ENCODE measurements at regions not wholly inside any gene's neighbourhood (a gene's known extent, or its start where the extent isn't known, plus 50 kb on each side); places are given as distances from the start of the nearest gene placed in this dataset.
A peak's percentile ranks its signal among the peaks of the same experiment; 100 is the strongest.

GRCh38 chr4:17315459-17315858 is 196.4 kb downstream of the QDPR start:
- H2AK5ac ChIP-seq (ENCODE audit: low read length, severe bottlenecking): no peak overlapping the region
- no peaks in the 10 kb centered on the region for H3K4me1 ChIP-seq (ENCODE audit: control insufficient read depth, insufficient read depth, low read depth, low read length)
- no peak overlapping the region for H3K4ac ChIP-seq (ENCODE audit: low read depth in 1 of 2, low read length in 2 of 2)

GRCh38 chr4:17313194-17313593 is 198.7 kb downstream of the QDPR start:
- Histone ChIP-seq H2AFZ (ENCODE audit: low read depth, low read length) (no peak overlapping the region), H3K4ac (ENCODE audit: low read depth in 1 of 2, low read length in 2 of 2) (no peak overlapping the region), H2BK12ac (ENCODE audit: low read length in 2 of 2) (no peak overlapping the region), H3K79me1 (replicated peaks; ENCODE audit: low read length, poor library complexity, severe bottlenecking) (no peaks in the 10 kb centered on the region), H3K4me3 (ENCODE audit: insufficient read depth in 1 of 2, low read depth in 1 of 2, low read length in 2 of 2) (no peak overlapping the region), H2BK5ac (ENCODE audit: low read depth, low read length, poor library complexity, severe bottlenecking) (no peak overlapping the region), H3K14ac (ENCODE audit: low read length in 2 of 2) (no peak overlapping the region), H3K9ac (ENCODE audit: low read length) (no peak overlapping the region), H3K23ac (ENCODE audit: low read length in 2 of 2) (no peak overlapping the region), H3K4me2 (ENCODE audit: low read length, poor library complexity, severe bottlenecking) (no peak overlapping the region), H3K18ac (ENCODE audit: low read depth in 1 of 2, low read length in 2 of 2) (no peak overlapping the region), H3K27ac (ENCODE audit: low read length, poor library complexity, severe bottlenecking) (no peak overlapping the region), H2AK5ac (ENCODE audit: low read length, severe bottlenecking) (no peak overlapping the region), H4K91ac (ENCODE audit: low read length) (no peak overlapping the region), H3K27me3 (ENCODE audit: control insufficient read depth in 1 of 2, insufficient read depth in 1 of 2, low read length in 2 of 2) (no peaks in the 10 kb centered on the region), H4K8ac (ENCODE audit: low read length) (no peak overlapping the region), H2BK120ac (ENCODE audit: low read depth, low read length) (no peak overlapping the region), H3K9me3 (ENCODE audit: control insufficient read depth, low read length) (peaks cover 1% of the 10 kb centered on the region), H2BK15ac (ENCODE audit: low read depth, poor library complexity, severe bottlenecking) (no peak overlapping the region), H3K4me1 (ENCODE audit: control insufficient read depth, insufficient read depth, low read depth, low read length) (no peaks in the 10 kb centered on the region), H3K36me3 (ENCODE audit: control insufficient read depth in 1 of 2, insufficient read depth in 2 of 2, low read depth in 1 of 2, low read length in 2 of 2) (no peaks in the 10 kb centered on the region)
- WGBS: 92% methylated on average over 1 of the region's 2 CpGs
- DNase-seq: no peak

More at GRCh38 chr4:17315459-17315858, 196.4 kb downstream of the QDPR start:
- Histone ChIP-seq H3K23ac (ENCODE audit: low read length in 2 of 2) (no peak overlapping the region), H3K9ac (ENCODE audit: low read length) (no peak overlapping the region), H4K91ac (ENCODE audit: low read length) (no peak overlapping the region), H3K18ac (ENCODE audit: low read depth in 1 of 2, low read length in 2 of 2) (no peak overlapping the region), H2BK12ac (ENCODE audit: low read length in 2 of 2) (no peak overlapping the region), H3K14ac (ENCODE audit: low read length in 2 of 2) (no peak overlapping the region), H4K8ac (ENCODE audit: low read length) (no peak overlapping the region), H2BK120ac (ENCODE audit: low read depth, low read length) (no peak overlapping the region), H3K4me3 (ENCODE audit: insufficient read depth in 1 of 2, low read depth in 1 of 2, low read length in 2 of 2) (no peak overlapping the region), H3K27ac (ENCODE audit: low read length, poor library complexity, severe bottlenecking) (no peak overlapping the region), H3K4me2 (ENCODE audit: low read length, poor library complexity, severe bottlenecking) (no peak overlapping the region), H3K36me3 (ENCODE audit: control insufficient read depth in 1 of 2, insufficient read depth in 2 of 2, low read depth in 1 of 2, low read length in 2 of 2) (no peaks in the 10 kb centered on the region), H3K79me1 (replicated peaks; ENCODE audit: low read length, poor library complexity, severe bottlenecking) (no peaks in the 10 kb centered on the region), H2BK15ac (ENCODE audit: low read depth, poor library complexity, severe bottlenecking) (no peak overlapping the region), H3K27me3 (ENCODE audit: control insufficient read depth in 1 of 2, insufficient read depth in 1 of 2, low read length in 2 of 2) (no peaks in the 10 kb centered on the region), H3K9me3 (ENCODE audit: control insufficient read depth, low read length) (peaks cover 21% of the 10 kb centered on the region), H2BK5ac (ENCODE audit: low read depth, low read length, poor library complexity, severe bottlenecking) (no peak overlapping the region), H2AFZ (ENCODE audit: low read depth, low read length) (no peak overlapping the region)
- DNase-seq: no peak

GRCh38 chr4:17310269-17310652 is 201.6 kb downstream of the QDPR start:
- no peaks in the 10 kb centered on the region for H3K4me1 ChIP-seq (ENCODE audit: control insufficient read depth, insufficient read depth, low read depth, low read length)
- WGBS: 14% methylated on average over 1 of the region's 1 CpG
- H3K4me2 ChIP-seq (ENCODE audit: low read length, poor library complexity, severe bottlenecking): no peak overlapping the region
- no peaks in the 10 kb centered on the region for H3K36me3 ChIP-seq (ENCODE audit: control insufficient read depth in 1 of 2, insufficient read depth in 2 of 2, low read depth in 1 of 2, low read length in 2 of 2)
- H3K23ac ChIP-seq (ENCODE audit: low read length in 2 of 2): no peak overlapping the region
- no peaks in the 10 kb centered on the region for H3K79me1 ChIP-seq (replicated peaks; ENCODE audit: low read length, poor library complexity, severe bottlenecking)
- no peak overlapping the region for H3K4me3 ChIP-seq (ENCODE audit: insufficient read depth in 1 of 2, low read depth in 1 of 2, low read length in 2 of 2)
- H2BK120ac ChIP-seq (ENCODE audit: low read depth, low read length): no peak overlapping the region
- H3K9ac ChIP-seq (ENCODE audit: low read length): peak overlapping the region; percentile 48
- no peak overlapping the region for H2BK5ac ChIP-seq (ENCODE audit: low read depth, low read length, poor library complexity, severe bottlenecking)
- H3K18ac ChIP-seq (ENCODE audit: low read depth in 1 of 2, low read length in 2 of 2): no peak overlapping the region
- H3K14ac ChIP-seq (ENCODE audit: low read length in 2 of 2): no peak overlapping the region
- H4K91ac ChIP-seq (ENCODE audit: low read length): no peak overlapping the region
- H4K8ac ChIP-seq (ENCODE audit: low read length): no peak overlapping the region
- no peak overlapping the region for H2BK12ac ChIP-seq (ENCODE audit: low read length in 2 of 2)
- no peak overlapping the region for H2AK5ac ChIP-seq (ENCODE audit: low read length, severe bottlenecking)
- no peak overlapping the region for H2BK15ac ChIP-seq (ENCODE audit: low read depth, poor library complexity, severe bottlenecking)
- H3K27me3 ChIP-seq (ENCODE audit: control insufficient read depth in 1 of 2, insufficient read depth in 1 of 2, low read length in 2 of 2): no peaks in the 10 kb centered on the region
- no peak overlapping the region for H3K27ac ChIP-seq (ENCODE audit: low read length, poor library complexity, severe bottlenecking)
- DNase-seq: no peak
- H2AFZ ChIP-seq (ENCODE audit: low read depth, low read length): no peak overlapping the region
- H3K9me3 ChIP-seq (ENCODE audit: control insufficient read depth, low read length): peaks cover 3% of the 10 kb centered on the region
- H3K4ac ChIP-seq (ENCODE audit: low read depth in 1 of 2, low read length in 2 of 2): no peak overlapping the region

DNA sequence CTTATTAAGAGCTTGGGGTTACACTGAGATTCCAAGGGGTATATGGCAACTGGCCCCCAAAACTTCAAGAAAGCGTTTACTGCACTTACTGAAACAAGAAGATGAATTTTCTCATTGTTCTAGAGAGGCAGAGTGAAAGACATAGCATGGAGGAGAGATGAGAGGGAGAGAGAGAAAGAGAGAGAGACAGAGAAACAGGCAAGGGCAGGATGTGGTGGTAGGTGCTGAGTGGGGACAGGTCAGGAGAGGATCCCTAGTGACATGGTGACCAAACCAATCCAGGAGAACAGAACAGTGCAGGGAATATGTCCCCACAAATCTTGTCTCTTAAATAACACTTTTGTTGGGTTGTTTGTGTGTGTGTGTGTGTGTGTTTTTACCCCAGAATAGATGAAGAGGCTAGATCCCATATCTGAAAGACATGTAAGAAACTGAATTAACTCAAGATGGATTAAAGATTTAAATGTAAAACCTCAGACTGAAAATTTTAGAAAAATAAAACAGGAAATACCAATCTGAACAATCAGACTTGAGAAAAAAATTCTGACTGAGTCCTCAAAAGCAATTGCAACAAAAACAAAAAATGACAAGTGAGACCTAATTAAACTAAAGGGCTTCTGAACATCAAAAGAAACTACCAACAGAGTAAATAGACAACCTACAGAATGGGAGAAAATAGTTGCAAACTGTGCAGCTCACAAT is 202.2 kb downstream of the QDPR start:
- H3K36me3 ChIP-seq (ENCODE audit: control insufficient read depth in 1 of 2, insufficient read depth in 2 of 2, low read depth in 1 of 2, low read length in 2 of 2): no peaks in the 10 kb centered on the region
- peak overlapping the region; percentile 84 for H4K8ac ChIP-seq (ENCODE audit: low read length)
- H3K14ac ChIP-seq (ENCODE audit: low read length in 2 of 2): no peak overlapping the region
- H3K23ac ChIP-seq (ENCODE audit: low read length in 2 of 2): no peak overlapping the region
- H3K4me1 ChIP-seq (ENCODE audit: control insufficient read depth, insufficient read depth, low read depth, low read length): no peaks in the 10 kb centered on the region
- H3K4ac ChIP-seq (ENCODE audit: low read depth in 1 of 2, low read length in 2 of 2): no peak overlapping the region
- no peak overlapping the region for H2BK12ac ChIP-seq (ENCODE audit: low read length in 2 of 2)
- no peak overlapping the region for H2BK15ac ChIP-seq (ENCODE audit: low read depth, poor library complexity, severe bottlenecking)
- H3K79me1 ChIP-seq (replicated peaks; ENCODE audit: low read length, poor library complexity, severe bottlenecking): no peaks in the 10 kb centered on the region
- H3K4me3 ChIP-seq (ENCODE audit: insufficient read depth in 1 of 2, low read depth in 1 of 2, low read length in 2 of 2): no peak overlapping the region
- no peak overlapping the region for H2AK5ac ChIP-seq (ENCODE audit: low read length, severe bottlenecking)
- no peak overlapping the region for H4K91ac ChIP-seq (ENCODE audit: low read length)
- 100% methylated on average over 1 of the region's 1 CpG for WGBS
- no peak overlapping the region for H3K4me2 ChIP-seq (ENCODE audit: low read length, poor library complexity, severe bottlenecking)
- H2AFZ ChIP-seq (ENCODE audit: low read depth, low read length): no peak overlapping the region
- no peak overlapping the region for H3K27ac ChIP-seq (ENCODE audit: low read length, poor library complexity, severe bottlenecking)
- H2BK120ac ChIP-seq (ENCODE audit: low read depth, low read length): no peak overlapping the region
- peaks cover 3% of the 10 kb centered on the region for H3K9me3 ChIP-seq (ENCODE audit: control insufficient read depth, low read length)
- DNase-seq: no peak
- no peaks in the 10 kb centered on the region for H3K27me3 ChIP-seq (ENCODE audit: control insufficient read depth in 1 of 2, insufficient read depth in 1 of 2, low read length in 2 of 2)
- H2BK5ac ChIP-seq (ENCODE audit: low read depth, low read length, poor library complexity, severe bottlenecking): no peak overlapping the region
- peak overlapping the region in 1 of 2 experiments; percentile 18 for H3K18ac ChIP-seq (ENCODE audit: low read depth in 1 of 2, low read length in 2 of 2)
- peak overlapping the region; percentile 48 for H3K9ac ChIP-seq (ENCODE audit: low read length)

Data from mesenchymal stem cell (in vitro differentiated cells and primary cell).